ENCODE measurements at regions not wholly inside any gene's neighbourhood (a gene's known extent, or its start where the extent isn't known, plus 50 kb on each side); places are given as distances from the start of the nearest gene placed in this dataset.

GRCh38 chr12:19003141-19003540 lies 126.4 kb upstream of the PLEKHA5 start:
- no peak overlapping the region for H3K27ac ChIP-seq (ENCODE audit: low read depth, low read length)
- no peaks in the 10 kb centered on the region for H3K27me3 ChIP-seq (ENCODE audit: control insufficient read depth in 1 of 2, insufficient read depth in 2 of 2, low read length in 2 of 2)
- H3K9me3 ChIP-seq (ENCODE audit: low read length): no peaks in the 10 kb centered on the region
- H3K9ac ChIP-seq (ENCODE audit: low read length): no peak overlapping the region
- no peaks in the 10 kb centered on the region for H3K36me3 ChIP-seq (ENCODE audit: insufficient read depth, low read length)
- H3K4me3 ChIP-seq (ENCODE audit: low read depth in 1 of 2, low read length in 2 of 2): no peak overlapping the region
- H3K4me1 ChIP-seq (ENCODE audit: insufficient read depth, low read length): peaks cover 7% of the 10 kb centered on the region

GRCh38 chr12:19003987-19004619 lies 125.4 kb upstream of the PLEKHA5 start:
- no peaks in the 10 kb centered on the region for H3K4me1 ChIP-seq (ENCODE audit: insufficient read depth, low read length)
- no peaks in the 10 kb centered on the region for H3K27me3 ChIP-seq (ENCODE audit: control insufficient read depth in 1 of 2, insufficient read depth in 2 of 2, low read length in 2 of 2)
- no peak overlapping the region for H3K9ac ChIP-seq (ENCODE audit: low read length)
- H3K36me3 ChIP-seq (ENCODE audit: insufficient read depth, low read length): no peaks in the 10 kb centered on the region
- no peaks in the 10 kb centered on the region for H3K9me3 ChIP-seq (ENCODE audit: low read length)
- H3K27ac ChIP-seq (ENCODE audit: low read depth, low read length): no peak overlapping the region
- no peak overlapping the region for H3K4me3 ChIP-seq (ENCODE audit: low read depth in 1 of 2, low read length in 2 of 2)

DNA sequence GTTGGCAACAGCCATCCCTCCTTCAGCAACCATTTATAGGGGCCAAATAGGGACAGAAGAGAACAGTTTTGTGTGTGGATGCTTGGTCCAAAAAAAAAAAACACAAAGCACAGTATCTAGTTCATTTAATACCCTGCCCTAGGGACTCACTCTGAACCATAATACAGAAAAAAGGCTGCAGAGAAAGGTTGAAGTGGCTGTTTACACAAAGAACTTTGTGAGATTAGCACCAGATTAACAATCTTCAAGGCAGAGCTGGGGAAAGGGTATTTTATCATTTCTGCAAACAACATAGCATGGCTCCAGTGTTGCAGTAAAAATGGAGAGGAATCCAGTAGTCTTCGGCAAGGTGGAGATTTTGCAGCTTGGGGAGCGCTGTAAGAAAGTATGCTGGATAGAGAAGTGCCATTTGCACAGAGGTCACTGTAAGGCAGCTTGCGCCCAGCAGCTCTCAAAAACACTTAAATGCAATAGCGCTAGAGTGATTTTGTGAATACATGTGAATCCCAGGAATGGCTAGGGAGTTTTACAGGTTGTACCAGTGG lies 124.2 kb upstream of the PLEKHA5 start:
- H3K4me1 ChIP-seq (ENCODE audit: insufficient read depth, low read length): no peaks in the 10 kb centered on the region
- H3K36me3 ChIP-seq (ENCODE audit: insufficient read depth, low read length): no peaks in the 10 kb centered on the region

DNA sequence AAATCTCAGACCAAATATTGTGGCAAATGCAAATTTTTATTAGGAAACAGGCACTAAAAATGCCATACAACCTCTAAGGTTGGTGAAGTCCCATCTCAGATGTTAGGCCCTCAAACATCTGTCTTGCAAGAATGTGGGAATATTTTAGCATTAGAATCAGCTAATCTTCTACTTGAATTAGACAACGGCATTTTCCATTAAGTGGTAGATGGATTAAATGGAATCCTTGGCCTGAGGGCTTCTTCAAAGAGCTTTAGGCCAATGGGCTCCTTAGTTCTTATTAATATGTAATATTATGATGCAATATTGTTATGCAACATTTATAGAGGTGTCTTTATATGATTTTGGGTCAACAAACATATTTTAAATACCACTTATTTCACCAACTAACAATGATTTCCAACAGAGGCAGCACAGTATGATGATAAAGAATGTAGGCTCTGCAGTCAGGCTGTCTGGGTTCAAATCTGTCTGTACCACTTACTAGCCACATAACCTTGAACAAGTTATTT lies 122.9 kb upstream of the PLEKHA5 start:
- no peak overlapping the region for H3K9ac ChIP-seq (ENCODE audit: low read length)
- no peaks in the 10 kb centered on the region for H3K36me3 ChIP-seq (ENCODE audit: insufficient read depth, low read length)
- H3K27me3 ChIP-seq (ENCODE audit: control insufficient read depth in 1 of 2, insufficient read depth in 2 of 2, low read length in 2 of 2): no peaks in the 10 kb centered on the region
- no peak overlapping the region for H3K4me3 ChIP-seq (ENCODE audit: low read depth in 1 of 2, low read length in 2 of 2)
- H3K9me3 ChIP-seq (ENCODE audit: low read length): no peaks in the 10 kb centered on the region
- no peaks in the 10 kb centered on the region for H3K4me1 ChIP-seq (ENCODE audit: insufficient read depth, low read length)
- no peak overlapping the region for H3K27ac ChIP-seq (ENCODE audit: low read depth, low read length)

More for the DNA sequence above, 124.2 kb upstream of the PLEKHA5 start:
- Histone ChIP-seq H3K9ac (ENCODE audit: low read length) (no peak overlapping the region), H3K4me3 (ENCODE audit: low read depth in 1 of 2, low read length in 2 of 2) (no peak overlapping the region), H3K27ac (ENCODE audit: low read depth, low read length) (no peak overlapping the region), H3K9me3 (ENCODE audit: low read length) (no peaks in the 10 kb centered on the region), H3K27me3 (ENCODE audit: control insufficient read depth in 1 of 2, insufficient read depth in 2 of 2, low read length in 2 of 2) (no peaks in the 10 kb centered on the region)

DNA sequence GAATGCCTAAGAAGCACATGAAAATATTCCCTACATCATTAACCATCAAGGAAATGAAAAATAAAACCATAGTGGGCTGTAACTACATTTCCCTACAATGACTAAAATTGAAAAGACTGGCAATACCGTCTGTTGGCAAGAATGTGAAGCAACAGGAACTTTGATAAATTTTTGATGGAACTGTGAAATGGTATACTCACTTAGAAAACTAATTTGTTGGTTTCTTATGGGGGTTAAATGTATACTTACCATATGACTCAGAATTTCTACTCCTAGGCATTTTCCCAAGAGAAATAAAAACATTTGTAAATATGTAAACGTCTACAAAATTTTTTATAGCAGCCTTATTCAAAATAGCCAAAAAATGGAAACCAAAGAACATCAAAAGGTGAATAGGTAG lies 121.4 kb upstream of the PLEKHA5 start:
- Histone ChIP-seq H3K4me3 (ENCODE audit: low read depth in 1 of 2, low read length in 2 of 2) (no peak overlapping the region), H3K4me1 (ENCODE audit: insufficient read depth, low read length) (no peaks in the 10 kb centered on the region), H3K9me3 (ENCODE audit: low read length) (no peaks in the 10 kb centered on the region), H3K27me3 (ENCODE audit: control insufficient read depth in 1 of 2, insufficient read depth in 2 of 2, low read length in 2 of 2) (no peaks in the 10 kb centered on the region), H3K36me3 (ENCODE audit: insufficient read depth, low read length) (no peaks in the 10 kb centered on the region), H3K9ac (ENCODE audit: low read length) (no peak overlapping the region), H3K27ac (ENCODE audit: low read depth, low read length) (no peak overlapping the region)

GRCh38 chr12:19010087-19010486 lies 119.4 kb upstream of the PLEKHA5 start:
- Histone ChIP-seq H3K27me3 (ENCODE audit: control insufficient read depth in 1 of 2, insufficient read depth in 2 of 2, low read length in 2 of 2) (no peaks in the 10 kb centered on the region), H3K4me1 (ENCODE audit: insufficient read depth, low read length) (no peaks in the 10 kb centered on the region), H3K9ac (ENCODE audit: low read length) (no peak overlapping the region), H3K36me3 (ENCODE audit: insufficient read depth, low read length) (no peaks in the 10 kb centered on the region), H3K9me3 (ENCODE audit: low read length) (no peaks in the 10 kb centered on the region), H3K4me3 (ENCODE audit: low read depth in 1 of 2, low read length in 2 of 2) (no peak overlapping the region), H3K27ac (ENCODE audit: low read depth, low read length) (no peak overlapping the region)

DNA sequence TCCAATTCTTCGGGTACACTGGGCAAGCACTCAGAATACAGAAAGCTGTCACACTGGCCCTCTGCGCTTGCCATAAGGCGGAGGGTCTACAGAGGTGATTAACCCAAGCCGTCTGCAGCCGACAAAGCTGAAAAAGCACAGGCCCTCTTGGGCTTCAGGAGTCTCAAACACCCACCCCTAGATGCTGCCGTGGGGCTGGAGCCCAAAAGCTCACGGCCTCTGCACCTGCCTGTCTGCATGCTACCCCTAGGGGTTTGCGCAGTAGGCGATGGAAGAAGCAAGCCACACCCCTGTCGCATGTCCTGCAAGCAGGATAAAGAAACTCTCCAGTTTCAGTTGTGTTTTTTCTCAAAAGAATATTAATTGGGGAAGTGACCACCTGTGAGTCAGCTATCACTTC lies 118.8 kb upstream of the PLEKHA5 start:
- H3K27ac ChIP-seq (ENCODE audit: low read depth, low read length): no peak overlapping the region
- H3K9ac ChIP-seq (ENCODE audit: low read length): no peak overlapping the region
- H3K4me1 ChIP-seq (ENCODE audit: insufficient read depth, low read length): no peaks in the 10 kb centered on the region
- H3K36me3 ChIP-seq (ENCODE audit: insufficient read depth, low read length): no peaks in the 10 kb centered on the region
- H3K9me3 ChIP-seq (ENCODE audit: low read length): no peaks in the 10 kb centered on the region
- H3K4me3 ChIP-seq (ENCODE audit: low read depth in 1 of 2, low read length in 2 of 2): no peak overlapping the region
- H3K27me3 ChIP-seq (ENCODE audit: control insufficient read depth in 1 of 2, insufficient read depth in 2 of 2, low read length in 2 of 2): no peaks in the 10 kb centered on the region

GRCh38 chr12:19012965-19013364 lies 116.6 kb upstream of the PLEKHA5 start:
- Histone ChIP-seq H3K9me3 (ENCODE audit: low read length) (no peaks in the 10 kb centered on the region), H3K27me3 (ENCODE audit: control insufficient read depth in 1 of 2, insufficient read depth in 2 of 2, low read length in 2 of 2) (no peaks in the 10 kb centered on the region), H3K4me3 (ENCODE audit: low read depth in 1 of 2, low read length in 2 of 2) (no peak overlapping the region), H3K9ac (ENCODE audit: low read length) (no peak overlapping the region), H3K27ac (ENCODE audit: low read depth, low read length) (no peak overlapping the region), H3K36me3 (ENCODE audit: insufficient read depth, low read length) (no peaks in the 10 kb centered on the region), H3K4me1 (ENCODE audit: insufficient read depth, low read length) (no peaks in the 10 kb centered on the region)

DNA sequence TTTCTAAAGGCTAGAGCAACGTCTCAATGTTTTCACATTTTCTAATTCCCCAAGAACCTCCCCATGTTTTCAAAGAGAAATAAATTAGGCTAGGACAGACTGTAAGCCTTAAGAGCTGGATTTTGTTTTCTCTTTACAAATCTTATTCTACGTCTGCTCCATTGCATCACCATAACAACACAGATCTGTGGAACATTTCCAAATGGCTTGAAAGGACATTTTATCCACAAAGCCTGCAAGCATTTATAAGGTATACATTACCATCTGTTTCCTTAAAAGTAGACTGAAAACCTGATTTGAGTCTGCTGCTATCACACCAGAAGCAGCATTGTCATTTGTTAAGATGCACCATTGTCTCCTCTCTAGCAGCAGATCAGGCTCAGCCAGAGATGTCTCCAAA lies 115.3 kb upstream of the PLEKHA5 start:
- Histone ChIP-seq H3K27ac (ENCODE audit: low read depth, low read length) (no peak overlapping the region), H3K36me3 (ENCODE audit: insufficient read depth, low read length) (no peaks in the 10 kb centered on the region), H3K4me3 (ENCODE audit: low read depth in 1 of 2, low read length in 2 of 2) (no peak overlapping the region), H3K9ac (ENCODE audit: low read length) (no peak overlapping the region), H3K9me3 (ENCODE audit: low read length) (no peaks in the 10 kb centered on the region), H3K4me1 (ENCODE audit: insufficient read depth, low read length) (no peaks in the 10 kb centered on the region), H3K27me3 (ENCODE audit: control insufficient read depth in 1 of 2, insufficient read depth in 2 of 2, low read length in 2 of 2) (no peaks in the 10 kb centered on the region)

DNA sequence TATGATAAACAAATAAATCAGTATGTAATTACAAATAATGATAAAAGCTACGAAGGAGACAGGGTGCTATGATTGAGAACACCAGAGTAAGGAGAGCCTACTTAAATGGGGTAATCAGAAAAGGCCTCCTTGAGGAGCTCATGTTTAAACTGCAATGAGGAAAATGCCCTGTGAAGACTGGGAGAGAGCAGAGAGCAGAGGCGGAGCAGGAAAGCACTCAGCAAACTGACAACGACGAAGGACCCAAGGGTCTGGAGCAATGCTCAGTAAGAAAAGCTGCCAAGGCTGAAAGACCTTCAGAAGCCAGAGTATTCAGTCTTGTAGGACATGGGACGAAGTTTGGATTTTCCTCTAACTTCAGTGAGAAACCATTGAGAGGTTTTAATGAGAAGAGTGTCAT lies 114.2 kb upstream of the PLEKHA5 start:
- Histone ChIP-seq H3K9me3 (ENCODE audit: low read length) (no peaks in the 10 kb centered on the region), H3K36me3 (ENCODE audit: insufficient read depth, low read length) (no peaks in the 10 kb centered on the region), H3K4me3 (ENCODE audit: low read depth in 1 of 2, low read length in 2 of 2) (no peak overlapping the region), H3K4me1 (ENCODE audit: insufficient read depth, low read length) (no peaks in the 10 kb centered on the region), H3K9ac (ENCODE audit: low read length) (no peak overlapping the region), H3K27me3 (ENCODE audit: control insufficient read depth in 1 of 2, insufficient read depth in 2 of 2, low read length in 2 of 2) (no peaks in the 10 kb centered on the region), H3K27ac (ENCODE audit: low read depth, low read length) (no peak overlapping the region)

GRCh38 chr12:19018302-19018970 lies 111.1 kb upstream of the PLEKHA5 start:
- Histone ChIP-seq H3K9me3 (ENCODE audit: low read length) (no peaks in the 10 kb centered on the region), H3K36me3 (ENCODE audit: insufficient read depth, low read length) (no peaks in the 10 kb centered on the region), H3K4me3 (ENCODE audit: low read depth in 1 of 2, low read length in 2 of 2) (no peak overlapping the region), H3K4me1 (ENCODE audit: insufficient read depth, low read length) (no peaks in the 10 kb centered on the region), H3K27me3 (ENCODE audit: control insufficient read depth in 1 of 2, insufficient read depth in 2 of 2, low read length in 2 of 2) (no peaks in the 10 kb centered on the region), H3K9ac (ENCODE audit: low read length) (no peak overlapping the region), H3K27ac (ENCODE audit: low read depth, low read length) (no peak overlapping the region)

- Histone ChIP-seq H3K4me1 (ENCODE audit: insufficient read depth, low read length) (no peaks in the 10 kb centered on the region), H3K27ac (ENCODE audit: low read depth, low read length) (no peak overlapping the region), H3K27me3 (ENCODE audit: control insufficient read depth in 1 of 2, insufficient read depth in 2 of 2, low read length in 2 of 2) (no peaks in the 10 kb centered on the region), H3K9me3 (ENCODE audit: low read length) (no peaks in the 10 kb centered on the region), H3K4me3 (ENCODE audit: low read depth in 1 of 2, low read length in 2 of 2) (no peak overlapping the region), H3K36me3 (ENCODE audit: insufficient read depth, low read length) (no peaks in the 10 kb centered on the region), H3K9ac (ENCODE audit: low read length) (no peak overlapping the region)
Measured at GRCh38 chr12:19021240-19021639, 108.3 kb upstream of the PLEKHA5 start.

Data from muscle layer of colon (tissue), 2 donors.